PC-9 (cell line): ENCODE measurements at regions not wholly inside any gene's neighbourhood (a gene's known extent, or its start where the extent isn't known, plus 50 kb on each side); places are given as distances from the start of the nearest gene placed in this dataset.

Experiments used
- CTCF ChIP-seq: fragments of 200-600 bp; sonication (generic); conservative IDR thresholded peaks from 2 replicates; pipeline ENCODE4 v1.6.1; 2017; ENCODE audit warnings: mixed run types, antibody characterized with exemption, mild to moderate bottlenecking, moderate library complexity
- EZH2 ChIP-seq: fragments of 200-600 bp; sonication (generic); IDR thresholded peaks from 2 replicates; pipeline ENCODE4 v1.8.0; 2017; ENCODE audit warnings: antibody characterized with exemption, low read depth

DNA sequence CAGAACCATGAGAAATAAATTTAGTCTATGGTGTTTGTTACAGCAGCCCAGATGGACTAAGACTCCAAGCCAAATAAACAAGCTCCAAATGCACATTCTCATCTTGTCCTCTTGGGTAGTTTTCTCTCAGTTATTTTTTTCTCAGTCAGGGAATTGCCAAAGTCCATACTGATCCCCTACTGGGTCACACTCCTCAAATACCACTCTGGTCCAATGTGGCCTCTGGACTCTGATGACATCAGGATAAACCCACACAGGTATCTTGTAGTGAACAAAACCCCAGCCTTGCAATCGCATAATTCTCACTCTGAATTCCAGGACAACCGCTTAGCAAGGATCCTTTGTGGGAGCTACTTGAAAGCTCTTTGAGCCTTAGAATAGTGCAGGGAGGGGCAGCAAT, 248.4 kb upstream of the JUN start:
- TF ChIP-seq CTCF (no peak), EZH2 (no peak)
